K562 (cell line): ENCODE measurements at regions not wholly inside any gene's neighbourhood (a gene's known extent, or its start where the extent isn't known, plus 50 kb on each side); places are given as distances from the start of the nearest gene placed in this dataset.
A peak's percentile ranks its signal among the peaks of the same experiment; 100 is the strongest.

ENCODE experiments used
- ATAC-seq: fragments of 200-7000 bp; cut with Tn5 transposase; 3 replicates; pipeline ENCODE4 v1.9.1; 2020; ENCODE audit warnings: moderate library complexity
- BruUV-seq: library from RNA; stranded (reverse); fragments of 400-500 nt; replicated peaks from 2 replicates; lab custom pipeline; 2021; lab: Mats Ljungman, UMichigan
- CTCF ChIA-PET: fragments of 300-600 bp; formaldehyde crosslinking; extraction: SDS; loops from one replicate; lab custom pipeline; 2021; ENCODE audit warnings: low intra/inter-chr PET ratio; lab: Yijun Ruan, JAX
- POLR2A ChIA-PET: fragments of 300-600, 350-650 bp; sonication (Branson Sonifier 250); formaldehyde crosslinking; extraction: SDS; loops from one replicate; lab custom pipeline; 2021; ENCODE audit warnings: antibody characterized with exemption, inconsistent platforms; lab: Yijun Ruan, JAX
- DNase-seq, 4 experiments: peaks; one replicate each; pipeline versions ENCODE4 v3.0.0 to v3.0.0-alpha.2; 2011 to 2018; ENCODE audit warnings: low spot score in 3 of 4, mixed read lengths in 3 of 4; ENCODE audit errors: extremely low read depth in 1 of 4
- FAIRE-seq: peaks from 2 replicates; lab custom pipeline; 2011; peaks lifted over from hg19 to GRCh38; lab: Jason Lieb, UNC
- H2AFZ ChIP-seq: 2 replicates; pipeline ENCODE4 v1.6.0; 2011; ENCODE audit warnings: low read depth, low read length, control low read depth, inconsistent platforms
- H3K27ac ChIP-seq: fragments of 200-600 bp; 3 replicates; pipeline ENCODE4 v1.8.0; 2011; ENCODE audit warnings: low read depth, mild to moderate bottlenecking, control low read depth, inconsistent platforms, low read length, moderate library complexity, mixed read lengths; ENCODE audit errors: extremely low read depth
- H3K27me3 ChIP-seq, 2 experiments: fragments of 300-600 bp in 1 of 2; 2 replicates in 1 of 2; 3 replicates in 1 of 2; pipeline versions ENCODE4 v1.6.0 to v1.8.0; 2011; ENCODE audit warnings: inconsistent platforms in 2 of 2, low read length in 2 of 2, mild to moderate bottlenecking in 1 of 2, mixed read lengths in 1 of 2, moderate library complexity in 1 of 2; ENCODE audit not compliant: control insufficient read depth in 2 of 2, insufficient read depth in 2 of 2
- H3K36me3 ChIP-seq: fragments of 300-600 bp; 3 replicates; pipeline ENCODE4 v1.8.0; 2011; ENCODE audit warnings: mild to moderate bottlenecking, low read length, inconsistent platforms; ENCODE audit not compliant: control insufficient read depth, insufficient read depth
- H3K4me1 ChIP-seq, 2 experiments: fragments of 200-600 bp in 1 of 2; replicated peaks in 1 of 2; 2 replicates in 1 of 2; 3 replicates in 1 of 2; pipeline versions ENCODE4 v1.5.1 to v1.8.0; 2011; ENCODE audit warnings: inconsistent platforms in 2 of 2, low read length in 2 of 2, mild to moderate bottlenecking in 1 of 2, mixed read lengths in 1 of 2, moderate library complexity in 1 of 2; ENCODE audit not compliant: control insufficient read depth in 2 of 2, insufficient read depth in 2 of 2
- H3K4me2 ChIP-seq: 2 replicates; pipeline ENCODE4 v1.6.1; 2011; ENCODE audit warnings: low read length, control low read depth, inconsistent platforms, mixed read lengths; ENCODE audit not compliant: insufficient read depth
- H3K4me3 ChIP-seq: fragments of 200-600 bp; sonication (generic), shearing (Covaris generic); 2 replicates; pipeline ENCODE4 v1.5.1; 2016; ENCODE audit warnings: control low read depth, inconsistent platforms
- H3K79me2 ChIP-seq: fragments of 200-600 bp; 3 replicates; pipeline ENCODE4 v1.8.0; 2011; ENCODE audit warnings: low read length, inconsistent platforms; ENCODE audit not compliant: control insufficient read depth, insufficient read depth
- H3K9ac ChIP-seq, 2 experiments: 2 replicates each; pipeline versions ENCODE4 v1.6.0 to v1.6.1; 2011; ENCODE audit warnings: low read depth in 2 of 2, low read length in 2 of 2, control low read depth in 1 of 2, inconsistent platforms in 1 of 2, mild to moderate bottlenecking in 1 of 2, mixed read lengths in 1 of 2; ENCODE audit not compliant: insufficient read depth in 1 of 2
- H3K9me1 ChIP-seq: one replicate; pipeline ENCODE4 v1.6.0; 2011; ENCODE audit warnings: inconsistent platforms, mild to moderate bottlenecking, low read length, moderate library complexity; ENCODE audit not compliant: control insufficient read depth, insufficient read depth
- H3K9me3 ChIP-seq: replicated peaks from 2 replicates; pipeline ENCODE4 v1.5.1; 2011; ENCODE audit warnings: low read depth, low read length, inconsistent platforms; ENCODE audit not compliant: control insufficient read depth, insufficient read depth
- H4K20me1 ChIP-seq: replicated peaks from 2 replicates; pipeline ENCODE4 v1.6.1; 2011; ENCODE audit warnings: low read length, inconsistent platforms, mixed read lengths; ENCODE audit not compliant: control insufficient read depth, insufficient read depth
- HCFC1 ChIP-seq: IDR thresholded peaks from 2 replicates; pipeline ENCODE4 v1.6.1; 2012; ENCODE audit warnings: low read depth, low read length, improper control_type of control experiment
- NFIC ChIP-seq: fragments of 450-650 bp; IDR thresholded peaks from 2 replicates; pipeline ENCODE4 v1.6.1; 2017; ENCODE audit warnings: mild to moderate bottlenecking, inconsistent platforms
- YBX1 ChIP-seq: fragments of 450-650 bp; IDR thresholded peaks from 2 replicates; pipeline ENCODE4 v1.7.1; 2016; ENCODE audit warnings: mild to moderate bottlenecking
- ZNF143 ChIP-seq: sonication (generic); formaldehyde crosslinking; IDR thresholded peaks from 2 replicates; pipeline ENCODE4 v1.9.0; 2022; ENCODE audit warnings: mild to moderate bottlenecking, missing genetic modification reagents
- ZNF239 ChIP-seq: fragments of 250-450 bp; sonication (Bioruptor Pico); IDR thresholded peaks from 2 replicates; pipeline ENCODE4 v1.4.0; 2020; ENCODE audit warnings: mild to moderate bottlenecking
- WGBS: fragments of 100-300 bp; shearing (Covaris generic); methylation state at CpG from one replicate; pipeline ENCODE4 v1.1.6; 2016; ENCODE audit warnings: low coverage, mixed read lengths; ENCODE audit not compliant: insufficient coverage; ENCODE audit errors: missing lambda C conversion rate; 5-methylcytosine and 5-hydroxymethylcytosine counted together
- in situ Hi-C: fragments of 300-500 bp; cut with MboI; formaldehyde crosslinking; loops from 4 replicates; pipeline ENCODE4 v1.15.0; 2018; ENCODE audit warnings: inconsistent platforms, mixed read lengths
- intact Hi-C: fragments of 100-400 bp; cut with micrococcal nuclease; formaldehyde crosslinking; loops from 2 replicates; pipeline ENCODE4 v1.14.2; 2022
- TF ChIP-seq, protein P1 (sequence below): fragments of 450-650 bp; IDR thresholded peaks from 2 replicates; pipeline ENCODE4 v1.6.1; 2018; ENCODE audit not compliant: partially characterized antibody
- TF ChIP-seq, protein P2 (sequence below), 2 experiments: IDR thresholded peaks in 1 of 2; conservative IDR thresholded peaks in 1 of 2; 2 replicates each; pipeline ENCODE4 v1.6.1; 2016; ENCODE audit warnings: low read depth in 2 of 2, mild to moderate bottlenecking in 1 of 2, missing compliant biosample characterization in 1 of 2, missing genetic modification characterization in 1 of 2, moderate library complexity in 1 of 2
- TF ChIP-seq, protein P3 (sequence below): fragments of 200-800 bp; sonication (Bioruptor generic); IDR thresholded peaks from 2 replicates; pipeline ENCODE4 v1.6.1; 2017; ENCODE audit warnings: missing genetic modification characterization, missing compliant biosample characterization

DNA sequence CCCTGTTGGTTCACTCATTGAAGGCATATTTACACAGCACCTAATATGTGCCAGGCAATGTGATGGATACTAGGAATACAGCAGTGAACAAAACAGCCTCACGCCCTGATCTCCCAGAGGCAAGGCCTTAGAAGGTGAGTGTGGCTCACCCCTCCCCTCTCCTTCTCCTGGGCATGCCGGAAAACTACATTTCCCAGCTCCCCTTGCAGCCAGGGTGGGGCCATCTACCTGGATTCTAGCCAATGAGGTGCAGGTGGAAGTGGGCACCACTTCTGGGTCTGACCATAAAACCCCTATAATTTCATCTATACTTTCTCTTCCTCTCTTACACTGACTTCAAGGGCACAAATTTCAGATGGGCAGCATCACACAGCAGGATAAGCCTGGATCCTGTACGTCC lies 63.8 kb downstream of the FBXO2 start:
- ATAC-seq (peak; percentile 89), DNase-seq (peak in 3 of 4 experiments; percentile 36 to 49 (median 37)), FAIRE-seq (peak; percentile 57)
- Histone ChIP-seq H3K4me1 (no peaks in the 10 kb centered on the region), H3K27me3 (peaks cover 15 to 55% of the 10 kb centered on the region in 2 experiments), H3K9ac (no peak overlapping the region), H3K9me3 (no peaks in the 10 kb centered on the region), H3K27ac (no peak overlapping the region), H3K79me2 (no peaks in the 10 kb centered on the region), H3K9me1 (no peaks in the 10 kb centered on the region), H3K36me3 (no peaks in the 10 kb centered on the region), H3K4me2 (no peak overlapping the region), H4K20me1 (no peaks in the 10 kb centered on the region; the same call in 1 of the 2 replicates), H3K4me3 (no peak overlapping the region), H2AFZ (no peak overlapping the region)
- in situ Hi-C loops (no loop called here), intact Hi-C loops (no loop called here)
- ChIA-PET CTCF (interaction anchor here (0.9 kb wide), 1 partner anchor 553 kb away, joined by 3 read pairs; no protein-coding TSS in a partner anchor), POLR2A (interaction anchor here (0.6 to 0.9 kb wide), 2 partner anchors 9 to 318 kb away, joined by 3 read pairs; no protein-coding TSS in a partner anchor)
- no TSS peak for BruUV-seq
- 1% methylated on average over 3 of the region's 3 CpGs for WGBS
- TF ChIP-seq, protein P1, sequence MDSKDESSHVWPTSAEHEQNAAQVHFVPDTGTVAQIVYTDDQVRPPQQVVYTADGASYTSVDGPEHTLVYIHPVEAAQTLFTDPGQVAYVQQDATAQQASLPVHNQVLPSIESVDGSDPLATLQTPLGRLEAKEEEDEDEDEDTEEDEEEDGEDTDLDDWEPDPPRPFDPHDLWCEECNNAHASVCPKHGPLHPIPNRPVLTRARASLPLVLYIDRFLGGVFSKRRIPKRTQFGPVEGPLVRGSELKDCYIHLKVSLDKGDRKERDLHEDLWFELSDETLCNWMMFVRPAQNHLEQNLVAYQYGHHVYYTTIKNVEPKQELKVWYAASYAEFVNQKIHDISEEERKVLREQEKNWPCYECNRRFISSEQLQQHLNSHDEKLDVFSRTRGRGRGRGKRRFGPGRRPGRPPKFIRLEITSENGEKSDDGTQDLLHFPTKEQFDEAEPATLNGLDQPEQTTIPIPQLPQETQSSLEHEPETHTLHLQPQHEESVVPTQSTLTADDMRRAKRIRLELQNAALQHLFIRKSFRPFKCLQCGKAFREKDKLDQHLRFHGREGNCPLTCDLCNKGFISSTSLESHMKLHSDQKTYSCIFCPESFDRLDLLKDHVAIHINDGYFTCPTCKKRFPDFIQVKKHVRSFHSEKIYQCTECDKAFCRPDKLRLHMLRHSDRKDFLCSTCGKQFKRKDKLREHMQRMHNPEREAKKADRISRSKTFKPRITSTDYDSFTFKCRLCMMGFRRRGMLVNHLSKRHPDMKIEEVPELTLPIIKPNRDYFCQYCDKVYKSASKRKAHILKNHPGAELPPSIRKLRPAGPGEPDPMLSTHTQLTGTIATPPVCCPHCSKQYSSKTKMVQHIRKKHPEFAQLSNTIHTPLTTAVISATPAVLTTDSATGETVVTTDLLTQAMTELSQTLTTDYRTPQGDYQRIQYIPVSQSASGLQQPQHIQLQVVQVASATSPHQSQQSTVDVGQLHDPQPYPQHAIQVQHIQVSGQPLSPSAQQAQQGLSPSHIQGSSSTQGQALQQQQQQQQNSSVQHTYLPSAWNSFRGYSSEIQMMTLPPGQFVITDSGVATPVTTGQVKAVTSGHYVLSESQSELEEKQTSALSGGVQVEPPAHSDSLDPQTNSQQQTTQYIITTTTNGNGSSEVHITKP, result no peak
- TF ChIP-seq, protein P2, sequence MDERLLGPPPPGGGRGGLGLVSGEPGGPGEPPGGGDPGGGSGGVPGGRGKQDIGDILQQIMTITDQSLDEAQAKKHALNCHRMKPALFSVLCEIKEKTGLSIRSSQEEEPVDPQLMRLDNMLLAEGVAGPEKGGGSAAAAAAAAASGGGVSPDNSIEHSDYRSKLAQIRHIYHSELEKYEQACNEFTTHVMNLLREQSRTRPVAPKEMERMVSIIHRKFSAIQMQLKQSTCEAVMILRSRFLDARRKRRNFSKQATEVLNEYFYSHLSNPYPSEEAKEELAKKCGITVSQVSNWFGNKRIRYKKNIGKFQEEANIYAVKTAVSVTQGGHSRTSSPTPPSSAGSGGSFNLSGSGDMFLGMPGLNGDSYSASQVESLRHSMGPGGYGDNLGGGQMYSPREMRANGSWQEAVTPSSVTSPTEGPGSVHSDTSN (CRISPR knock-in tag; IDR thresholded peaks at IDR 0.05; ENCODE audit: low read depth), result no peak
- TF ChIP-seq, protein P2 (tag; conservative IDR thresholded peaks at IDR 0.05; ENCODE audit: low read depth), result no peak
- TF ChIP-seq ZNF239 (no peak), YBX1 (no peak), HCFC1 (peak; percentile 83), ZNF143 (peak; percentile 73), NFIC (peak; percentile 83)
- TF ChIP-seq, protein P3, sequence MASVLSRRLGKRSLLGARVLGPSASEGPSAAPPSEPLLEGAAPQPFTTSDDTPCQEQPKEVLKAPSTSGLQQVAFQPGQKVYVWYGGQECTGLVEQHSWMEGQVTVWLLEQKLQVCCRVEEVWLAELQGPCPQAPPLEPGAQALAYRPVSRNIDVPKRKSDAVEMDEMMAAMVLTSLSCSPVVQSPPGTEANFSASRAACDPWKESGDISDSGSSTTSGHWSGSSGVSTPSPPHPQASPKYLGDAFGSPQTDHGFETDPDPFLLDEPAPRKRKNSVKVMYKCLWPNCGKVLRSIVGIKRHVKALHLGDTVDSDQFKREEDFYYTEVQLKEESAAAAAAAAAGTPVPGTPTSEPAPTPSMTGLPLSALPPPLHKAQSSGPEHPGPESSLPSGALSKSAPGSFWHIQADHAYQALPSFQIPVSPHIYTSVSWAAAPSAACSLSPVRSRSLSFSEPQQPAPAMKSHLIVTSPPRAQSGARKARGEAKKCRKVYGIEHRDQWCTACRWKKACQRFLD (CRISPR knock-in tag), result no peak
